HG03280 (cell line): ENCODE measurements at regions not wholly inside any gene's neighbourhood (a gene's known extent, or its start where the extent isn't known, plus 50 kb on each side); places are given as distances from the start of the nearest gene placed in this dataset.
"Not testable (repeated sequence)": the region's sequence is repeated elsewhere in the genome, so short reads cannot be mapped to it uniquely, and the experiment has no call there.

Experiments
- ATAC-seq: cut with Tn5 transposase; IDR thresholded peaks from one replicate; pipeline ENCODE4 v1.9.1; 2021; ENCODE audit warnings: mild to moderate bottlenecking, moderate library complexity; ENCODE audit not compliant: unreplicated experiment

- ATAC-seq, result no peak
Measured at GRCh38 chr9:124084087-124084486, 72.5 kb downstream of the LHX2 start.

- no peak for ATAC-seq
Measured at GRCh38 chr9:124087226-124087625, 75.7 kb downstream of the LHX2 start.

- no peak for ATAC-seq
Measured at GRCh38 chr9:124088476-124088837, 76.9 kb downstream of the LHX2 start.

GRCh38 chr9:124089631-124090488, 78.3 kb downstream of the LHX2 start:
- ATAC-seq, result not testable (repeated sequence)

GRCh38 chr9:124098141-124098905, 86.8 kb downstream of the LHX2 start:
- ATAC-seq, result no peak

- ATAC-seq, result no peak
Measured at GRCh38 chr9:124099860-124100259, 88.3 kb downstream of the LHX2 start.

- ATAC-seq, result no peak
Measured at GRCh38 chr9:124101215-124101968, 89.8 kb downstream of the LHX2 start.

- no peak for ATAC-seq
Measured at GRCh38 chr9:124101969-124102345, 90.4 kb downstream of the LHX2 start.

- ATAC-seq, result no peak
Measured at GRCh38 chr9:124102363-124102762, 90.8 kb downstream of the LHX2 start.

- no peak for ATAC-seq
Measured at GRCh38 chr9:124105266-124105665, 93.7 kb downstream of the LHX2 start.

GRCh38 chr9:124108216-124108615, 96.6 kb downstream of the LHX2 start:
- ATAC-seq, result no peak

GRCh38 chr9:124110307-124110915, 98.8 kb downstream of the LHX2 start:
- ATAC-seq, result no peak

- no peak for ATAC-seq
Measured at GRCh38 chr9:124116683-124117363, 105.3 kb downstream of the LHX2 start.

- ATAC-seq, result no peak
Measured at GRCh38 chr9:124118894-124119293, 107.3 kb downstream of the LHX2 start.

GRCh38 chr9:124120272-124120671, 108.7 kb downstream of the LHX2 start:
- no peak for ATAC-seq

GRCh38 chr9:124121725-124122124, 110.2 kb downstream of the LHX2 start:
- no peak for ATAC-seq

- ATAC-seq, result no peak
Measured at GRCh38 chr9:124122321-124122720, 110.8 kb downstream of the LHX2 start.

GRCh38 chr9:124122813-124123462, 111.4 kb downstream of the LHX2 start:
- no peak for ATAC-seq

GRCh38 chr9:124123621-124124020, 112.1 kb downstream of the LHX2 start:
- not testable (repeated sequence) for ATAC-seq
